Stimulated activated CD4-positive, alpha-beta T cell treated with anti-CD3 and anti-CD28 coated beads, Interleukin-15, amount 100 ng/mL, for 24 hours (primary cell): ENCODE measurements at regions not wholly inside any gene's neighbourhood (a gene's known extent, or its start where the extent isn't known, plus 50 kb on each side); places are given as distances from the start of the nearest gene placed in this dataset.
"Not testable (repeated sequence)": the region's sequence is repeated elsewhere in the genome, so short reads cannot be mapped to it uniquely, and the experiment has no call there.

Experiments used
- DNase-seq: peaks from one replicate; pipeline ENCODE4 v3.0.0-alpha.2; 2020

DNA sequence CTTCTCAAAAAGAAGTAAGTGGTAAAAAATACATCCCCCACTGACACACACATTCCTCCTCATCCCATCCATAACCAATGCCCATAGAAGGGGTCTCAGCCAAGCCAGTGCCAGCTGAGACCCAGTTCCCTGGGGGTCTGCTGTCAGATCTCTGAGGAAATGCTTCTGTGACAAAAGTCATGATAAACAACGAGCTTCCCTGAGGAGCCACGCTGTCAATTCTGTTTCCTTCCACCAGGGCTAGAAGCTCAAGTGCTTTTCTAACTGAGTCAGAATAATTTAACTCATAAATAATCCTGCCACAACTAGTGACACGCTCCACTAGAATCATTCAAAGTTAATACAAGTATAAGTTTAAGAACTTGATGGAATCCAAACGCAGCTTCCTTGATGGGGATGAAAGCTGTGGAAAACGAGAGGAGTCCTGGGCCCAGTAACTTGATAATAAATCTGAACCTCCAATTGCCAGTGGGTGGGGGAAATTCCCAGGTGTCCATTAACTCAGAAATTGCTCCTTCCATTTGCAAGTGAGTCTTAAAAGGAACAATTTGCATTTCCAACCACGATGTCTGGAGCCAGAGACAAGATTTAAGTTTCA is 348.7 kb upstream of the LMCD1 start:
- DNase-seq, result no peak

DNA sequence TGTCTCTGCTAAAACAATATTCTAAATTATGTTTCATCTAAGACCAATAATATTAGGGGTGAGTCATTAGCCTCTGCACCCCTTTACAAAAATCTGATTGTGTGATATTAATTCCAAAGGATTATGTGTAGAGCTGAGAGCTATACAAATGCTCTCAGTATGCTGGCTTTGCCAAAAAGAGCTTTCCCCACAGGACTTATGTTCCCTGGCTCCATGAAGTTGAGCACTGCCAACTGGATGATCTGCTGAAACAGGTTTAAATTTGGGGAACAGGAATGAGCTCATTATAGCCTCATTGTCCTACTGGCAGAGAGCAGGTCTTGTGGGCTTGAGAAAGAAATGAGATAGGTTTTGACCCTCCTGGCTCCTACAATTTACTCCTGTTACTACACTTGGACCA is 347.8 kb upstream of the LMCD1 start:
- DNase-seq, result no peak

DNA sequence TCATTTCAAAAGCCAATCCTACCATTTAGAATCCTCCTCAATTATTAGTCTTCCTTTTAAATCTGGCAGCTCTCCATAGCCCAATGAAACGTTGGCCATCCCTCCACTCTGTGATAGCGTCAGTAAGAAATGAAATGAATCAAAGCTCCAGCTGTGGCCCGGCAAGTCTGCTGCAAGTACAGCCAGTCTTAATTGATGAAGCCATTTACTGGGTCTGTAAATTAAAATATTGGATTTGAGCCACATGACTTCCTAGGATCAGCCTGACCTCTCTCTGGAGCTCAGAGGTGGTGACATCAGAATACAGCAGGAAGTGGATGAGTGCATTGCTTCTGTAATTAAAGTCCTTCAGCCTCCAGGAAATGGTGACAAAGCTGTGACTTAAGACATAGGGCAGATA is 347.0 kb upstream of the LMCD1 start:
- no peak for DNase-seq

DNA sequence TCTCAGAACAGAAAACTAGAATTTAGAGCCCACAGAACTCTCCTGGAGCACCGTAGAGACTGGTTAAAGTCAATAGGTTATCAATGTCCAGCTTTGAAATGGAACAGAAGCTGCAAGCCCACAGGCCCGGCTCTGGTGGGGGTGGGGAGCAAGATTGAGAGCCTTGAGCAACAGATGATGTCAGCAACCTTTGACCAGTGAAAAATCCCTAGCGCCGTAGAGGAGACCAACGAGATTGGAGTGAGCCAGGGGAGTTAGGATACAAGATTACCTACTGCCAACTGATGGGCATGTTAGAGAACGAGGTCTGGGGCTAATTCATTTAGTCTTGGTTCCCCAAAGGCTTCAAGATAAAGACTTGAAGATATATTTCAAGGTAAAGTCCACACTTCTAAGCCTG is 345.5 kb upstream of the LMCD1 start:
- DNase-seq, result no peak

DNA sequence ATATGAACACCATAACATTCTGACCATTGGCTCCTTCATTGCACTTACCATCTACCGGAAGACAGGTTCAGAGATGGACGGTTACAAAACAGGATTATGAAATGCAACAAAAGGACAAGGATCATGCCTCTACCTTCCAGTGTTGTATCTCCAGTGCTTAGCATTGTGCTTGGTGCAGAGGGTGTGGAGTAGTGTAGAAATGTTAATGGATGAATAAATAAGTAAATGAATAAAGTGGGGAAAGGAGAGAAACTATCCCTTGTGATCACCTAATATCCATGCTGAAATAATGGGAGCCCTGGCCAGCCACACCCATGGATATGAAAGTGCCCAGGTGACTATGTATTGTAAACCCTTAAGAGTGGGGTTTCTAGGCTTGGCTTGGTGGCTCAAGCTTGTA is 344.8 kb upstream of the LMCD1 start:
- no peak for DNase-seq

DNA sequence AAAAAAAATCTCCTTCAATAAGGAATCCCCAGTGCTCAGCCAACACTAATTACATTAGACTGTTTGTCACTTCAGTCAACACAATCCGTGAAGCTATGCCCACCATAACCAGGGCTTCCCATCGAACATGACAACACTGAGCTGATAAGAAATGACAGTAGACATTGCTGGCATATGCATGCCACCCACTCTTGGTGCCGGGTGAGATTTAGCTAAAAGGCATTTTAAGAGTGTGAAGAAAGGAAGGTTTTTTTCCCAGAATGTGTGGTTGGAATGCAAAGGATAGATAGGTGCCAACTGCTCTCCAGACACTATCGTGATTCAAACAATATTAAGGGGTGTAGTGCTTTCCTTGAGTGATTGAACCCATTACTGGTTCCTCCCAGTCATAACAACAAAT is 344.0 kb upstream of the LMCD1 start:
- DNase-seq, result no peak

DNA sequence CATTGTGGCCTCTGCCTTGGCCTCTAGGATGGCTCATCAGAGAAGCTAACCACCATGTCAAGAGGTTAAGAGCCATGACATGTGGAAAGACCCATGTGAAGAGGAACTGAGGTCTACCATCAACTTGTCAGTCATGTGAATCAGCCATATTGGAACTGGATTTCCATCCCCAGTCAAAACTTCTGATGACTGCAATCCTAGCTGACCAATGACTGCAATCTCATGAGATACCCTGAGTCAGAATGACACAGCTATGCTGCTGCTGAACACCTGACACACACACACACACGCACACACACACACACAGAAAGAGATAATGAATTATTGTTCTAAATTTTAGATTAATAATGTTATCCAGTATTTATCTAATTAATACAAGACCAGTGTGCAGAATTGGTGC is 337.5 kb upstream of the LMCD1 start:
- no peak for DNase-seq

DNA sequence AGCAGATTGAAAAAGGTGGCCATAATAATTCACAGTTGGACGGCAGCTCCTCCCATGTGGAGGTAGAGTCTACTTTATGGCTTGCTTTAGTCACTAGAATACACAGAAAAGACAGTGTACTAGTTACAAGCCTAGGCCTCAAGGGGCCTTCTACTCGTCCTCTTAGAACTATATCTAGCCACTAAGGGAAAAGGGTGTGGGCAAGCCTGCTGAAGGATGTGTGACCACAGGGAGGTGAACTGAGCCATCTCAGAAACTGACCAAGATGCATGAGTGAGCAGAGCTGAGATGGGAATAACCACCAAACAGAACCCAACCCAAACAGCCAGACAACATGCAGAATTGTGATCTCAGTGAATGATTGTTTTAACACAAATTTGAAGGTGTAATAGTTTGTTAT is 335.6 kb upstream of the LMCD1 start:
- no peak for DNase-seq

DNA sequence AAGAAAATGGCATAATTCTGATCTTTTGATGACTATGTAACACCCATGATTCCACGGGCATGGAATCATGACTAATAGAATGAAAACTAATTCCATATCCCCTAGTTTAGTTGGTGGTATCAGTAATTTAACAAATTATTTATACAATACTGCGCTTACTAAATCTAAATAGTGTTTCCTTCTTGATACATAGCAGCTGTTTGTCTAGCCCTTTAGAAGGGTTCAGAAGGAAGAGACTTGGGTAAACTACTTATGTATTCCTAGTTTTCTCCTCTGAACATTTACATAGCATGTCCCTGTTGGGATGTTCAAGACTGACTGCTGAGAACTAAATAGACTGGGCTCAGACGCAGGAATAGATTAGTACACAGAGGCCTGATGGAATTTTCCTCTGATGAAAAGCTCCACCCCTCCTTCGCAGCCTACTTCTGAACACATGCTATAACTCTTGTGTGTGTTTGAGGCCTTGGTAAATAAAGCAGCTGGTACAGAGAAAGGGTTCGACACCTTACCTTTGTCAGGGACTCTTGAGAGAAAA is 330.6 kb upstream of the LMCD1 start:
- DNase-seq, result no peak

DNA sequence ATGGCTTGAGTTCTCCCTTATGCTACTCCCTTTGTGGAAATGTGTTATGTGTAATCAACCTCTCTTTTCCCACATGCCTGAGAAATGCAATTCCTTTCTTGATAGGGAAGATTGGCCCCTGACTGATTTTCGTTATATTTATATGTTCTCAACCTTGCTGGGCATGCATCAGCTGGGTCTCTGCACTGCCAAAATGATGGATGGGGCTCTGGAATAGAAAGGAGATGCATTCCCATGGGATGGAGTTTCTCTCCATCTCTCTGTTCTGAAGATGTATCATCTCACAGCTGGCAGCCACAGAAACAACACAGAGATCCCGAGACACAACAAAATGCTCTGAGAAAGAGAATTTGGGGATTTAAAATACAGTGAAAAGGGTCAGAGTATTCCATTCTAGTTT is 327.7 kb upstream of the LMCD1 start:
- no peak for DNase-seq

DNA sequence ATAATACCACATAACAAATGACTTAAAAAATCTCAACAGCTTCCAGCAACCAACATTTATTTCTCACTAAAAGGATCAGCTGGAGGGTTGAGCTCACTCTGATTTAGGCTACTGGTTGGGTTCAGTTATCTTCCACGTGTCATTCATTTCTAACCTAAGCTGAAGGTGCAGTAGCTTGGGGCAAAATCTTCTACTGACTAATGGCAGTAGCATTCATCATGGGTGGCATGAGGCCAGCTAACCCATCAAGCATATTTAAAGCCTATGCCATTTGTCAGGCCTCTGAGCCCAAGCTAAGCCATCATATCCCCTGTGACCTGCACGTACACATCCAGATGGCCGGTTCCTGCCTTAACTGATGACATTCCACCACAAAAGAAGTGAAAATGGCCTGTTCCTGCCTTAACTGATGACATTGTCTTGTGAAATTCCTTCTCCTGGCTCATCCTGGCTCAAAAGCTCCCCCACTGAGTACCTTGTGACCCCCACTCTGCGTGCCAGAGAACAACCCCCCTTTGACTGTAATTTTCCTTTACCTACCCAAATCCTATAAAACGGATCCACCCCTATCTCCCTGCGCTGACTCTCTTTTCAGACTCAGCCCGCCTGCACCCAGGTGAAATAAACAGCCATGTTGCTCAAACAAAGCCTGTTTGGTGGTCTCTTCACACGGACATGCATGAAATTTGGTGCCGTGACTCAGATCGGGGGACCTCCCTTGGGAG is 324.7 kb upstream of the LMCD1 start:
- not testable (repeated sequence) for DNase-seq

DNA sequence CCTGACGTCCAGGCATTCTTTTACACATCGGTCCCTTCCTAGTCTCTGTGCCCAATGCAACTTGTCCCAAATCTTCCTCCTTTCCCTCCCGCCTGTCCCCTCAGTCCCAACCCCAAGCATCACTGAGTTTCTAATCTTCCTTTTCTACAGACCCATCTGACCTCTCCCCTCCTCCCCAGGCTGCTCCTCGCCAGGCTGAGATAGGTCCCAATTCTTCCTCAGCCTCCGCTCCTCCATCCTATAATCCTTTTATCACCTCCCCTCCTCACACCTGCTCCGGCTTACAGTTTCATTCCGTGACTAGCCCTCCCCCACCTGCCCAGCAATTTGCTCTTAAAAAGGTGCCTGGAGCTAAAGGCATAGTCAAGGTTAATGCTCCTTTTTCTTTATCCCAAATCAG is 323.1 kb upstream of the LMCD1 start:
- DNase-seq, result not testable (repeated sequence)

DNA sequence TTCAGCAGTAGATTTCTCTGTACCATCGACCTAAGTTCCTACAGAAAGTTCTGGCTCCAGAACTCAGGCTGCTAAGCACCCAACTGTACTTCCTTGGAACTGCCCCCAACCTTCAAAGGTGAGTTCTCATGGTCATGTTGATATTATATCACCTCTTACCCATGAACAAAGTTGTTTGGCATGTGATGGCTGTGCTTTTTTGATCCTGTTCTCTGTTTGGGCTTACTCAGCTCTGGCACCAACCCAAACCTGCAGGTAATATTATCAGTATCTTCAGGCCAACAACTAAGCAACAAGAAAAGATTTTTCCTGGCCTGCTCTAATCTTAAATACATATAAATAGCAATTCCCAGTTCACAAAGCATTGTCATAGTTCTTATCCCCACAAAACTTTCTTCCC is 318.7 kb upstream of the LMCD1 start:
- no peak for DNase-seq

DNA sequence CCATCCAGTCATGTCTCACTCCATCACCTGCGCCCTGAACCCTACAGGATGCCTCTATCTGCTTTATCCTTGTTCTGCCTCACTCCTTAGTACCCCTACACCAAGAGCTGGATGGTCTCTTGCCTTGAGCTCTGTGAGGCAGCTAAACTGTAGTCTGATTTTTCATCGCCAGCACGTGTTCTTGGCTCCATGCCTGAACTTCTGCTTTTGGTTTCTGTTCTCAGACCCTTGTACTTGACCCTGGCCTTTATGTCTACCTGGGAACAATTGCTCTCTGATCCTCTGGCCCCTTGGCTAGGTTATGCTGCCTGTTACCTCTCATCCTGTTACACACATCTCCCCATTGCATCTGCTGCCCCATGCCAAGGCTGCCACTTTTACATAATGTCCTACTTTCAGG is 318.0 kb upstream of the LMCD1 start:
- DNase-seq, result no peak

DNA sequence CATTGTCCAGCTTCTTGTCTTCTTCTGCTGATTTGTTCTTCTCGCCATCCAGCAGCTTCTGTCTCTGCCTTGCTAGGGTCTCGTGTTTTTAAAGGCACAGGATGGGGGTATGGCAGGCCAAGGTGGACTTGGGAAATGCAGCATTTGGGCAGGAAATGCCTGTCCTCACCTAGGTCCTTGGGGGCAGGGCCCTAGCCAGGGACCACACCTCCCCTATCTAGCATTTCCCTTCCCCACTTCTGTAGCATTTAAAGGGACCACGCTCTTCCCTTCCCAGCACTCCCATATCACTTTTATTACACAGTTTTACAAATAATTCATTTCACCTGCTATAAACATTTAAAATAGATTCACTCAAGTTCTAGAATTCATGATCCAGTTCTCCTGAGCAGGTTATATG is 315.4 kb upstream of the LMCD1 start:
- DNase-seq, result no peak

DNA sequence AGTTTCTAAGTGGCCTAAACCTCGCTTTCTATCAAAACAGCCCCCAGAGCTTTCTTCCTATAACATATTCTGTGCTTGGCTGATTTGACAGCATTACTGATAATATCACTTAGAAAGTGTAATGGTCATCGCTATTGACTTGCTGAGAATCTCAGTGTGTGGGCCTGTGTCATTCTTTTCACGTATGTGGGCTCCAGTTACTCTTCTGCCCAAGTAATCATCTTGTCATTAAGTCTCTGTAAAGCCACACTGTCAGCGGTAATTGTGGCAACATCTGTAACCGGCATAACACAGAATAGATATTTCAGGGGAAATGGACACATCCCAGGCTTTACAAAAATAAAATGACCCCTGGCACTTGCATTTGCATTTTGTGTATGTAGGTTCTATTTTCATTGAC is 313.6 kb upstream of the LMCD1 start:
- DNase-seq, result no peak

DNA sequence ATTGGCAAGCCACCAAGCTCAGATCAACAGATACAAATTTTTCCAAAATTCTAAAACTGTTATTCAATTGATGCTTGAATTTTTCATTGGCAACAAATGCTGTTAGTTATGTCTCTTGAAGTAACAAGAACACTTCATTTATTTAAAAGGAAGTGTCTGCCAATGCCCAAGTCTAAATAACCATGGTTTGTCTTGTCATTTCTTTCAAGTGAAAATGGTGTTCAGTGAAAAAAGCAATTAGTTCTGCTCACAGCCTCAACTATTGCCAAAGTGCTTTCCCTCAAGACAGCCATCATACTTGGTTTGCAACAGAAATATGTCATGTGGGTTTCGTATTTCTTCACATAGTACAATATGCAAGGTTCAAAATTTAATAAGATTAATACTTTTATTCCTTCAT is 312.6 kb upstream of the LMCD1 start:
- DNase-seq, result no peak

DNA sequence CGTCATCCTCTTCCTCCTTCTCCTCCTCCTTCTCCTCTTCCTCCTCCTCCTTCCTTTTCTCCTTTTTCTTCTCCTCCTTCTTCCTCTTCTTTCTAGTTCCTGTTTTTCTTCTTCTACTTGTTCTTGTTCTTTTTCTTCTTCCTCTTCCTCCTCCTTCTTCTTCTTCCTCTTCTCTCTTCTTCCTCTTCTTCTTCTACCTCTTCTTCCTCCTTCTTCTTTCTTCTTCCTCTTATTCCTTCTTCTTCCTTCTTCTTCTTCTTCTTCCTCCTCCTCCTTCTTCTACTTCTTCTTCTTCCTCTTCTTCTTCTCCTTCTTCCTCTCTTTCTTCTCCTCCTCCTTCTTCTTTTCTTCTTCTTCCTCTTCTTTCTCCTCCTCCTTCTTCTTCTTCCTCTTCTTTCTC is 310.2 kb upstream of the LMCD1 start:
- no peak for DNase-seq

DNA sequence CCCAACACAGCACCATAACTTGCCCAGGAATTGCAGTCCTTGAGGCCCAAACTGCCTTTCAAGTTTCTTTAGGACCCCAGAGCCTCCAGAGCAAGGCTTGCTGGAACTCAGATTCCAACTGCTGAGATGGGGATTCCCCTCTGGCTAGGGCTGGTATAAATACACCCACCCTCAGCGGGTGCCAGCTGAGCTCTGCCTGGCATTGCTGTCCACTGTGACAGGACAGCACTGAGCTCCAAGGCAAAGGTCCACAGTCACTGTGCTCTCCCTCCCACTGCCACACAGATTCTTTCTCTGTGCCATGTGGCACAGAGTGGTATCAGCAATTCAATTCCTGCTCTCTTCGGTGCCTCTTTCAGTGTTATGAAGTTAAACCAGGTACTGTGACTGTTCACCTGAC is 304.2 kb upstream of the LMCD1 start:
- no peak for DNase-seq

DNA sequence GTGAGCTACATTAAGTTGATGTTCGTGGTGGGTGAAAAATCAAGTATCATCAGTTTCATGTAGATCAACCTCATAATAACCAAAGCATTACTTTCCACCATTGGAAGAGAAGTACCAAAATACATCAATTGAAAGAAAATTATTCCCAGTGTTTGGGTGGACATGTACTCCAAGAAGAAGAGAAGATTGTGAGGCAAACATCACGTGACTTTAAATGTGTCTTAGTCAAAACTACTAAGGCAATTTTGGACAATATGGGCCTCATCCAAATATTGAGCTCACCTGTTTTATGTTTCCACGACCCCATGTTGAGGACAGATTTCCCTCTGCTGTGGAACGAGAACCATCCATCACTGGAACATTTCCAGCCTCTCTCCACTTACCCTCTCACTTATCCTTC is 303.0 kb upstream of the LMCD1 start:
- DNase-seq, result no peak

DNA sequence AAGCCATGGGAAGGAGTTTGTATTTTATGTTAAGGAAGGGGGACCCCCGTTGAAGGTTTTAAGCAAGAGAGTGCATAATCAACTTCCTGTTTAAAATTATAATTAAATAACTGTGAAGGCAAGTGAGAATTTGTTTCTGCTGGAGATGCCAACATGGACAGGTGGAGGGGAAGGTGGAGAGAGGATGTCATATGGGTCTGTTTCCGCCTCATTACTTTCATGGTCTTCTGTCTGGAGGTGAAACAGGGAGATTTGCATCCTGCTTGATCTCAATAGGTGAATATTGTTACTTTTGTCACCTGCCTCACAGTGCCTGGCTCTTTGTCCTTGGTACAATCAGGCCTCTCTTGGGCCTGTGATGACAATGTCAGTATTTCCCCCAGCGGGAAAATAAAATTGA is 300.6 kb upstream of the LMCD1 start:
- DNase-seq, result no peak

DNA sequence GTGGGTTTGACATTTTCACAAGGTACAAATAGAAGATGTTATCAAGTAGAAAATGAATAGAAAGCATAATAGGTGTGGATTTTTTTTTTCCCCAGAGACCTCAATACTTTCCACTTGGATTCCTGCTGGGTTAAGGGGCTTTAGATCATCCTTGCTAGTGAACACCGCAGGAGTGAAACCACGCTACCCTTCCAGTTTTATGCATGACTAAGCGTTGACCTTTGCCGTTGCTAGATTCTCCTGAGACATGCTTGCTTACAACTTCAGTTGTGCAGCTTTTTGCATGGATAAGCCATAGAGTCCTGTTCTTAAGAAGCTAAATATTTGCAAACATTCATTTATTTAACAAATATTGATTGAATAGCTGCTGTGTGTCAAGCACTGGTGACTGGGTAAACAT is 299.7 kb upstream of the LMCD1 start:
- no peak for DNase-seq

DNA sequence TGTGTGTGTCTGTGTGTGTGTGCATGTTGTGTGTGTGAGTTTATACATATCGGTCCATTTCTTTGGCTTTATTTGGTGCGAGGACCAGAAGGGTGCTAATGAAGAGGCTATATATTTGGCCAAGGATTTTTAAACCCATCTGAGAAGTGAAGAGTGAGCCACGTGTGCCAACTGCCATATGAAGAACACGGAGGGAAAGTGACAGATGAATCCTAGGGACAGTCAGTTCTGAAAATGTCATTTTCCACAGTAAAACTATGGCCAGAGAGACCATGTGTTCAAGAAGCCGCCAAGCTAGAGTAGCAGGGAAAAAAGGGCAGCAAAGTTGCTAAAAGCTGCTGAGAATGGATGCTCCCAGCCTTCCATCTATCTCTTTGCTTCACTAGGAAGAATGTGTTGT is 297.3 kb upstream of the LMCD1 start:
- no peak for DNase-seq

DNA sequence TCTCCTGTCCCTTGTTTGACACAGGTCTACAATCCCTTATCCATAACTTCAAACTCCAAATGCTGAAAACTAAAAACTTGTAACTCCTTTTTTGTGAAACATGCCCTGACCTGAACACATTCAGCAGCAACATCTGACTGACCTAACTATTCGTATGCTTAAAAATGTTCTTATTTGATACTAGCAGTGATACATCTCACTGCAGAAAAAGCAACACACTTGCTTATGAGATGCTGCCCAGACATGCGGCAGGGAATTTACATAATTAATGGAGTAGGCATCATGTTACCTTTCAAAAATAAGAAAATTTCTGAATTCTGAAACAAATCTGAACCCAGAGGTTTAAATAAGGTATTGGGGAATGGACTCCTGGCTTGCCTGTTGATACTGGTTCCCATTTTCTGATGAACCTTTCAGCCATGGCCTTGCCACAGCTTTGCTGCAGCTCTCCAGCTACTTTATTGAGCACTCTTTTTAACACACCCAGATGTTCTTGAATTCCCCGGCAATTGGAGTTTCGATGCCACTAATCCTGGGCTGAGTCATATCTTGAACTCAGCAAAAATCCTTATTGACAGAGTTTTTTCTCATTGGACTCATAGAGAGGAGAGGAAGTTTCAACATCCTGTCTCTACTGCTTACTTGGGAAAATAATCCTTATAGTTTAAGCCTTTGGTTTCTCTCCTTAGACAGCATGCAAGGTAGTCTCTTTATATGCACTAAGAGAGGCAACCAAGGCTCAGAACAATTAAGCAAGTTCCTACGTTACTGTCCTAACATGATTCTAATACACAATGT is 296.6 kb upstream of the LMCD1 start:
- no peak for DNase-seq
